HG02588 (cell line): ENCODE measurements at regions not wholly inside any gene's neighbourhood (a gene's known extent, or its start where the extent isn't known, plus 50 kb on each side); places are given as distances from the start of the nearest gene placed in this dataset.

Experiments
- ATAC-seq: cut with Tn5 transposase; IDR thresholded peaks from one replicate; pipeline ENCODE4 v1.9.1; 2021; ENCODE audit warnings: mild to moderate bottlenecking, moderate library complexity; ENCODE audit not compliant: unreplicated experiment

DNA sequence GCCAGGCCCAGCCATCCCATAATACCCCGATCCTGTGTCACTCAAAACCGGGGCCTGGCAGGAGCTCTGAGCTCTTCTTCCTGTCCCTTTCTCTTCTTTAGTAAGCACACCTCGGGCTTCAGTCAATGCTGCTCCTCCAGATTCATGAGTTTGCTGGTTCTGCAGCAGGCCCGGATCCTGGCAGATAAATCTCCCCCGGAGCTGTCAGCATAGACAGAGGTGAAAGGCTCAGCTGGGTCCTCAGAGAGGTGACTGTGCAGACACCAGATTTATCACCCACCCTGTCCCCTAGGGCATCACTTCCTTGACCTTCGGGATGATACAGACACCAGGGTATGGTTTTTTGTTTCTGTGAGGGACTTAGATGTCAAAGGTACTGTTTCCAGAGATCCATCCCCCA is 242.5 kb upstream of the N4BP1 start:
- no peak for ATAC-seq

- no peak for ATAC-seq
These were observed 240.3 kb upstream of the N4BP1 start for GRCh38 chr16:48850097-48850770.

- no peak for ATAC-seq
These were observed 236.3 kb upstream of the N4BP1 start for GRCh38 chr16:48846277-48846676.

DNA sequence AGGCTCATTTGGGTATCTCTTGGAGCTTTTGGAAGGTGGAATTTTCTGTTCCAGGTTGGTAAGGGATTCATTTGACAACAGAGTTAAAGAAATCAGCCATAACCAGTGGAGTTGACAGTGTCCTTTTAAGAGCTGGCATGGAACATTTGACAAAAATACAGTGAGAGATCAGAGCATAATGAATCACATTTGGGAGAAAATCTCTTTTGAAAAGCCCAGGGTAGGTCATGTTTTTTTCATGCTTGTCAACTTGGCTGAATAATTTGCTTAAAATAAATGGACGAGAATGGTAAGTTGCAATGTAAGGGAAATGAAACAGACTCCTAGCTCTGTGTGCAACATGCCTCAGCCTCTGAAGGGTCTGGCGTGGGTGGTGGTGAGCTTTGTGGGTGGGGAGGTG is 235.3 kb upstream of the N4BP1 start:
- no peak for ATAC-seq

DNA sequence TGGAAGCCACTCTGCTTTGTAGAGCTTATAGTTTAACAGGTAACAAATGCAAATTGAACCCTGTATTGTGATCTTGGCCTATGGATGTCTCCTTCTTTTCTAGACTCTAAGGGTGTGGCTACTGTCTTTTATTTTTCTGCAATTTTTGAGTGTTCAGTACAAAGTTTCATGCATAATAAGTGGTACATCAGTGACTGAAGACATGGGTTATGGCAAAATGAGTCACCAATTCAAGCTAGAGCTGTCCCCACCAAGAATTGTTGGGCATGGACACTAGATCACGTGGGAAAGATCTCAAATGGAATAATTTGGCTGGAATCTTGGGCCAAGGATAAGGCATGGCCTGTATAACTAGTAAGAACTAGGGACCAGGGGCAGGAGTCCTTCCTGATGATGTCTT is 228.4 kb upstream of the N4BP1 start:
- no peak for ATAC-seq

GRCh38 chr16:48836636-48837035 is 226.7 kb upstream of the N4BP1 start:
- ATAC-seq: no peak

DNA sequence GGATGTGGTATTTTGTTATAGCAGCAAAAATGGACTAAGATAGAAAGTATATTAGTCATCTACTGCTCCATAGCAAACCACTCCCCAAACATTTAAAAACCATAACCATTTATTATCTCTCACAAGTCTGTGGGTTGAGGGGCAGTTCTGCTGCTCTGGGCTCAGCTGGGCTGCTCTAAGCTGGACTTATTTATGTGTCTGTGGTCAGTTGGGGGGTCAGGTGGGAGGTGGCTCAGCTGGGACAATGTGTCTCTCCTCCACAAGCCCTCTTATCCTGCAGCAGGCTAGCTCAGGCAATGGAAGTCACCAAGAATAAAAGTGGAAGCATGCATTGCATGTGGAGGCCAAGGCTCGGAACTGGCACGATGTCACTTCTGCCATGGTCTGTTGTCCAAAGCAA is 226.1 kb upstream of the N4BP1 start:
- ATAC-seq: no peak

GRCh38 chr16:48834576-48834975 is 224.6 kb upstream of the N4BP1 start:
- no peak for ATAC-seq

GRCh38 chr16:48833461-48833860 is 223.5 kb upstream of the N4BP1 start:
- ATAC-seq: no peak

DNA sequence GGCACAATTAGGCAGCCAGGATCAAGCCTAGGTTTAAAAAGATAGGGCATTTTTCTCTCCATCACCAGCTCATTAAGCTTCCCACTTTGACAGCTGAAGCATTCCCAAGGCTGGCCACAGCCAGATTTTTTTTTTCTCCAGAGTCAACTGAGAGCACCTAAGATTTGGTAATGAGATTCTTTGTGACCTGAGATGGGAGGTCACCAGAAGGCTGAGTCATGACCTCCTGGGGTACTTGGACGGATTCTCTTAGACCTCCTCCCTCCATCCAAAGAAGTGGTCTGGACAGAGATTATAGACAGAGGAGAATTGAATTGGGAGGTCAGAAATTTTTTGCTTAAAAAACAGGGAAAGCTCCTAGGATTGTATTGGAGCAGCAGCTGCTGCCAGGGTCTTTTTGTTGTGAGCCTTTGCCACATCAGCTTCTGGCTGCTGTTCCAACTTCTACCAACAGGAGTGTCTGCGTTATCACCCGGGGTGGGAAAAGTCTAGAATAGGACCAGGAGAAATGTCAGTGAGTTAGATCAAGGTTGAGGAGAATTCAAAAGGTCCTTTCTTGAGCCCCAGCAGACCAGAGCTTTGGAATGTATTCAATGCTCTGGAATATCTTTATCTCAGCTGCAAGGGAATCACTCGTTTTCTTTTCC is 221.2 kb upstream of the N4BP1 start:
- ATAC-seq: no peak

GRCh38 chr16:48829336-48830310 is 219.6 kb upstream of the N4BP1 start:
- ATAC-seq: no peak

GRCh38 chr16:48824271-48824670 is 214.3 kb upstream of the N4BP1 start:
- no peak for ATAC-seq

- ATAC-seq: no peak
These were observed 212.5 kb upstream of the N4BP1 start for GRCh38 chr16:48822431-48822830.

GRCh38 chr16:48820379-48820778 is 210.4 kb upstream of the N4BP1 start:
- ATAC-seq: no peak

- ATAC-seq: no peak
These were observed 208.3 kb upstream of the N4BP1 start for GRCh38 chr16:48818257-48818656.

GRCh38 chr16:48817032-48817431 is 207.1 kb upstream of the N4BP1 start:
- no peak for ATAC-seq

- ATAC-seq: no peak
These were observed 206.4 kb upstream of the N4BP1 start for GRCh38 chr16:48816393-48816792.

- no peak for ATAC-seq
These were observed 205.0 kb upstream of the N4BP1 start for GRCh38 chr16:48814994-48815393.

- ATAC-seq: no peak
These were observed 203.5 kb upstream of the N4BP1 start for GRCh38 chr16:48813485-48813884.

- no peak for ATAC-seq
These were observed 202.9 kb upstream of the N4BP1 start for GRCh38 chr16:48812856-48813255.

DNA sequence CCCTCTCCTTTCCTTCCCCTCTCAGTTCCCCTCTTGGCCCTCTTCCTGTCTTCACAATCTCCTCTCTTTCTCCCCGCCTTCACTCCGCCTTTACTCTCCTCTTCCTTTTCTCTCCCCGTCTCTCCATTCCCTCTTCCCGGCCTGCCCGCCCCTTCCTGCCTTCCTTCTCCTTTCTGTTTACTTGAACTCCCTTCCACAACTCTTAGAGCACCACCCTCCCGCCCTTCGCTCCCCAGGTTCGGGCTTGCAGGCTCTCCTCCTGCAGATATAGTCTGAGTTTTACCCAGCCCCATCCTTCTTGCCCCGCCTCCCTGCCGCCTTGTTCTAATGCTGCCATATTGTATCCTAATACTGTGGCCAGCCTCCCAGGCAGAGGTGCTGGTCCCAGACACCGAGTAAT is 201.5 kb upstream of the N4BP1 start:
- ATAC-seq: no peak
